ENCODE measurements at regions not wholly inside any gene's neighbourhood (a gene's known extent, or its start where the extent isn't known, plus 50 kb on each side); places are given as distances from the start of the nearest gene placed in this dataset.

DNA sequence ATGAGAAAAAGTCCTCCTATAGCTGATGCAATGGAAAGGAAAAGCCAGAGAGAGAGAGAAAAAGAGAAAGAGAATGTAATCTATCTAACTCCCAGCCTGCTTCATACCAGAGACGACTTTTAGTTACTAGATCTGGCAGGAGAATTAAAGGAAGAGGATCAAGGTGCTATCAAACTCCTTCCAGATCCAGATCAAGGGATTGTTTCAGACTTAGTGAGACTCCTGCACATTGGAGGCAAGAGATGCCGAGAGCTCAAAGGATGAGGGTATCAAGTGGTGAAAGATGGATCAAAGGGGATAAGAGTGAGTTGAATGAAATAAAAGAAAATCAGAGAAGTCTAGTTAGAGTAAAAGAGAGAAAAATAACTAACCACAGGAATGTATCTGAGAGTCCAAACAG lies 478.6 kb downstream of the KIF4B start (continued):
- TF ChIP-seq, protein P1, sequence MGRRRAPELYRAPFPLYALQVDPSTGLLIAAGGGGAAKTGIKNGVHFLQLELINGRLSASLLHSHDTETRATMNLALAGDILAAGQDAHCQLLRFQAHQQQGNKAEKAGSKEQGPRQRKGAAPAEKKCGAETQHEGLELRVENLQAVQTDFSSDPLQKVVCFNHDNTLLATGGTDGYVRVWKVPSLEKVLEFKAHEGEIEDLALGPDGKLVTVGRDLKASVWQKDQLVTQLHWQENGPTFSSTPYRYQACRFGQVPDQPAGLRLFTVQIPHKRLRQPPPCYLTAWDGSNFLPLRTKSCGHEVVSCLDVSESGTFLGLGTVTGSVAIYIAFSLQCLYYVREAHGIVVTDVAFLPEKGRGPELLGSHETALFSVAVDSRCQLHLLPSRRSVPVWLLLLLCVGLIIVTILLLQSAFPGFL (CRISPR knock-in tag; IDR thresholded peaks at IDR 0.05; ENCODE audit: borderline replicate concordance) = no peak
- TF ChIP-seq CREB1 (CRISPR knock-in tag; IDR thresholded peaks at IDR 0.05) = no peak

DNA sequence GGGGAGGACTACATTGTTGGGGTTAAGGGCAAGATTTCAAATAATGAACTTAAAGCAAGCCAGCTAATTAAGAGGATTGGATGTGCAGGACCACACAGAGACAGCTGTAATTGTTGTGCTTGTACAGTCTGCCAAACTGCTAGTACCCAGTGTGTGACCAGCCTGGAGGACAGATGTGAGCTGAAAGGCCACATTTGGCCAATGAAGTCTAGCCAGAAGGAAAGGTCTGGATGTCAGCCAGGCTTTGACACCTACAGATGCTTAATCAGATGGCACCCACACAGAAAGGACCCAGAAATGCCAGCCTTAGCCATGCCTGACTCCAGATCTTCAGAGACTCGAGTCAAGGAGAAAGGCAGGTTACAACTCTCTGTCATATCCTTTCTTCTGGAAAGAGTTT lies 491.1 kb downstream of the KIF4B start:
- CTCF ChIA-PET = no interaction called here

DNA sequence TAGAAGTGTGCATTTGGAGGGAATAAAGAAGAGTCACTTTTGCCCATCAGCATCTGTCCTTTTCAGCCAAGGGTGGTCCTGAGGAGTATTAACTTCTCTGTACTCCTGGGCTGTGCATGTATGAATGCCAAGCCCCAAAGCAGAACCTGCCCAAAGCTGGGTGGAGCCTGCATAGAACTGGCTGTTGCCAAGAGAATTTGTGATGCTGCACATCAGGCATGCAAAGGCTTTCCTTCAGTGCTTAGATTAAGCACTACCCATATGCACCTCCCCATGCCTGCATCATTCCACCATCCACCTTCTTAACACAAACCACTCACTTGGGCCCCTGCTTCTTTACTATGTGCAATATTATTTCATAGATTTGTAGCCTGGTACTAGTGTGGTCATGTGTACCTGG lies 493.8 kb downstream of the KIF4B start:
- Mint-ChIP-seq H3K27ac (no peak overlapping the region), H3K4me1 (peaks cover 17% of the 10 kb centered on the region), H3K4me3 (no peak overlapping the region), H3K36me3 (no peaks in the 10 kb centered on the region), H3K27me3 (ENCODE audit: low read depth) (peaks cover 2% of the 10 kb centered on the region; the same call in 1 of the 2 replicates), H3K9me3 (no peaks in the 10 kb centered on the region)
- ATAC-seq (no peak), DNase-seq (ENCODE audit: low spot score) (no peak)
- CTCF ChIA-PET = no interaction called here
- POLR2A ChIA-PET = no interaction called here
- TF ChIP-seq, protein P2, sequence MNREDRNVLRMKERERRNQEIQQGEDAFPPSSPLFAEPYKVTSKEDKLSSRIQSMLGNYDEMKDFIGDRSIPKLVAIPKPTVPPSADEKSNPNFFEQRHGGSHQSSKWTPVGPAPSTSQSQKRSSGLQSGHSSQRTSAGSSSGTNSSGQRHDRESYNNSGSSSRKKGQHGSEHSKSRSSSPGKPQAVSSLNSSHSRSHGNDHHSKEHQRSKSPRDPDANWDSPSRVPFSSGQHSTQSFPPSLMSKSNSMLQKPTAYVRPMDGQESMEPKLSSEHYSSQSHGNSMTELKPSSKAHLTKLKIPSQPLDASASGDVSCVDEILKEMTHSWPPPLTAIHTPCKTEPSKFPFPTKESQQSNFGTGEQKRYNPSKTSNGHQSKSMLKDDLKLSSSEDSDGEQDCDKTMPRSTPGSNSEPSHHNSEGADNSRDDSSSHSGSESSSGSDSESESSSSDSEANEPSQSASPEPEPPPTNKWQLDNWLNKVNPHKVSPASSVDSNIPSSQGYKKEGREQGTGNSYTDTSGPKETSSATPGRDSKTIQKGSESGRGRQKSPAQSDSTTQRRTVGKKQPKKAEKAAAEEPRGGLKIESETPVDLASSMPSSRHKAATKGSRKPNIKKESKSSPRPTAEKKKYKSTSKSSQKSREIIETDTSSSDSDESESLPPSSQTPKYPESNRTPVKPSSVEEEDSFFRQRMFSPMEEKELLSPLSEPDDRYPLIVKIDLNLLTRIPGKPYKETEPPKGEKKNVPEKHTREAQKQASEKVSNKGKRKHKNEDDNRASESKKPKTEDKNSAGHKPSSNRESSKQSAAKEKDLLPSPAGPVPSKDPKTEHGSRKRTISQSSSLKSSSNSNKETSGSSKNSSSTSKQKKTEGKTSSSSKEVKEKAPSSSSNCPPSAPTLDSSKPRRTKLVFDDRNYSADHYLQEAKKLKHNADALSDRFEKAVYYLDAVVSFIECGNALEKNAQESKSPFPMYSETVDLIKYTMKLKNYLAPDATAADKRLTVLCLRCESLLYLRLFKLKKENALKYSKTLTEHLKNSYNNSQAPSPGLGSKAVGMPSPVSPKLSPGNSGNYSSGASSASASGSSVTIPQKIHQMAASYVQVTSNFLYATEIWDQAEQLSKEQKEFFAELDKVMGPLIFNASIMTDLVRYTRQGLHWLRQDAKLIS (CRISPR knock-in tag; IDR thresholded peaks at IDR 0.05; ENCODE audit: borderline replicate concordance) = no peak
- no peak for TF ChIP-seq CREB1 (CRISPR knock-in tag; IDR thresholded peaks at IDR 0.05)
- TF ChIP-seq ZBTB21 (CRISPR knock-in tag; IDR thresholded peaks at IDR 0.05; ENCODE audit: borderline replicate concordance) = no peak
- TF ChIP-seq ESRRA (CRISPR knock-in tag; IDR thresholded peaks at IDR 0.05; ENCODE audit: borderline replicate concordance) = no peak
- TF ChIP-seq IRF2 (CRISPR knock-in tag; IDR thresholded peaks at IDR 0.05; ENCODE audit: borderline replicate concordance, low read depth) = no peak
- no peak for TF ChIP-seq TEAD4 (CRISPR knock-in tag; IDR thresholded peaks at IDR 0.05)
- TF ChIP-seq, protein P3, sequence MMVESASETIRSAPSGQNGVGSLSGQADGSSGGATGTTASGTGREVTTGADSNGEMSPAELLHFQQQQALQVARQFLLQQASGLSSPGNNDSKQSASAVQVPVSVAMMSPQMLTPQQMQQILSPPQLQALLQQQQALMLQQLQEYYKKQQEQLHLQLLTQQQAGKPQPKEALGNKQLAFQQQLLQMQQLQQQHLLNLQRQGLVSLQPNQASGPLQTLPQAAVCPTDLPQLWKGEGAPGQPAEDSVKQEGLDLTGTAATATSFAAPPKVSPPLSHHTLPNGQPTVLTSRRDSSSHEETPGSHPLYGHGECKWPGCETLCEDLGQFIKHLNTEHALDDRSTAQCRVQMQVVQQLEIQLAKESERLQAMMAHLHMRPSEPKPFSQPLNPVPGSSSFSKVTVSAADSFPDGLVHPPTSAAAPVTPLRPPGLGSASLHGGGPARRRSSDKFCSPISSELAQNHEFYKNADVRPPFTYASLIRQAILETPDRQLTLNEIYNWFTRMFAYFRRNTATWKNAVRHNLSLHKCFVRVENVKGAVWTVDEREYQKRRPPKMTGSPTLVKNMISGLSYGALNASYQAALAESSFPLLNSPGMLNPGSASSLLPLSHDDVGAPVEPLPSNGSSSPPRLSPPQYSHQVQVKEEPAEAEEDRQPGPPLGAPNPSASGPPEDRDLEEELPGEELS (CRISPR knock-in tag; IDR thresholded peaks at IDR 0.05) = no peak

More for the DNA sequence above, 491.1 kb downstream of the KIF4B start:
- POLR2A ChIA-PET = no interaction called here
- Mint-ChIP-seq H3K27me3 (ENCODE audit: low read depth) (peaks cover 2% of the 10 kb centered on the region; the same call in 1 of the 2 replicates), H3K27ac (no peak overlapping the region), H3K36me3 (no peaks in the 10 kb centered on the region), H3K4me3 (no peak overlapping the region), H3K9me3 (peaks cover 7% of the 10 kb centered on the region), H3K4me1 (no peaks in the 10 kb centered on the region)
- no peak for ATAC-seq
- no peak for DNase-seq (ENCODE audit: low spot score)
- TF ChIP-seq CBFB (CRISPR knock-in tag; IDR thresholded peaks at IDR 0.05; ENCODE audit: low read depth) (no peak), ZNF219 (CRISPR knock-in tag; IDR thresholded peaks at IDR 0.05; ENCODE audit: borderline replicate concordance) (no peak)
- TF ChIP-seq, protein P4, sequence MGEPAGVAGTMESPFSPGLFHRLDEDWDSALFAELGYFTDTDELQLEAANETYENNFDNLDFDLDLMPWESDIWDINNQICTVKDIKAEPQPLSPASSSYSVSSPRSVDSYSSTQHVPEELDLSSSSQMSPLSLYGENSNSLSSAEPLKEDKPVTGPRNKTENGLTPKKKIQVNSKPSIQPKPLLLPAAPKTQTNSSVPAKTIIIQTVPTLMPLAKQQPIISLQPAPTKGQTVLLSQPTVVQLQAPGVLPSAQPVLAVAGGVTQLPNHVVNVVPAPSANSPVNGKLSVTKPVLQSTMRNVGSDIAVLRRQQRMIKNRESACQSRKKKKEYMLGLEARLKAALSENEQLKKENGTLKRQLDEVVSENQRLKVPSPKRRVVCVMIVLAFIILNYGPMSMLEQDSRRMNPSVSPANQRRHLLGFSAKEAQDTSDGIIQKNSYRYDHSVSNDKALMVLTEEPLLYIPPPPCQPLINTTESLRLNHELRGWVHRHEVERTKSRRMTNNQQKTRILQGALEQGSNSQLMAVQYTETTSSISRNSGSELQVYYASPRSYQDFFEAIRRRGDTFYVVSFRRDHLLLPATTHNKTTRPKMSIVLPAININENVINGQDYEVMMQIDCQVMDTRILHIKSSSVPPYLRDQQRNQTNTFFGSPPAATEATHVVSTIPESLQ (CRISPR knock-in tag; IDR thresholded peaks at IDR 0.05) = no peak
- TF ChIP-seq, protein P5, sequence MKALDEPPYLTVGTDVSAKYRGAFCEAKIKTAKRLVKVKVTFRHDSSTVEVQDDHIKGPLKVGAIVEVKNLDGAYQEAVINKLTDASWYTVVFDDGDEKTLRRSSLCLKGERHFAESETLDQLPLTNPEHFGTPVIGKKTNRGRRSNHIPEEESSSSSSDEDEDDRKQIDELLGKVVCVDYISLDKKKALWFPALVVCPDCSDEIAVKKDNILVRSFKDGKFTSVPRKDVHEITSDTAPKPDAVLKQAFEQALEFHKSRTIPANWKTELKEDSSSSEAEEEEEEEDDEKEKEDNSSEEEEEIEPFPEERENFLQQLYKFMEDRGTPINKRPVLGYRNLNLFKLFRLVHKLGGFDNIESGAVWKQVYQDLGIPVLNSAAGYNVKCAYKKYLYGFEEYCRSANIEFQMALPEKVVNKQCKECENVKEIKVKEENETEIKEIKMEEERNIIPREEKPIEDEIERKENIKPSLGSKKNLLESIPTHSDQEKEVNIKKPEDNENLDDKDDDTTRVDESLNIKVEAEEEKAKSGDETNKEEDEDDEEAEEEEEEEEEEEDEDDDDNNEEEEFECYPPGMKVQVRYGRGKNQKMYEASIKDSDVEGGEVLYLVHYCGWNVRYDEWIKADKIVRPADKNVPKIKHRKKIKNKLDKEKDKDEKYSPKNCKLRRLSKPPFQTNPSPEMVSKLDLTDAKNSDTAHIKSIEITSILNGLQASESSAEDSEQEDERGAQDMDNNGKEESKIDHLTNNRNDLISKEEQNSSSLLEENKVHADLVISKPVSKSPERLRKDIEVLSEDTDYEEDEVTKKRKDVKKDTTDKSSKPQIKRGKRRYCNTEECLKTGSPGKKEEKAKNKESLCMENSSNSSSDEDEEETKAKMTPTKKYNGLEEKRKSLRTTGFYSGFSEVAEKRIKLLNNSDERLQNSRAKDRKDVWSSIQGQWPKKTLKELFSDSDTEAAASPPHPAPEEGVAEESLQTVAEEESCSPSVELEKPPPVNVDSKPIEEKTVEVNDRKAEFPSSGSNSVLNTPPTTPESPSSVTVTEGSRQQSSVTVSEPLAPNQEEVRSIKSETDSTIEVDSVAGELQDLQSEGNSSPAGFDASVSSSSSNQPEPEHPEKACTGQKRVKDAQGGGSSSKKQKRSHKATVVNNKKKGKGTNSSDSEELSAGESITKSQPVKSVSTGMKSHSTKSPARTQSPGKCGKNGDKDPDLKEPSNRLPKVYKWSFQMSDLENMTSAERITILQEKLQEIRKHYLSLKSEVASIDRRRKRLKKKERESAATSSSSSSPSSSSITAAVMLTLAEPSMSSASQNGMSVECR (CRISPR knock-in tag; IDR thresholded peaks at IDR 0.05; ENCODE audit: borderline replicate concordance) = no peak
- TF ChIP-seq, protein P6, sequence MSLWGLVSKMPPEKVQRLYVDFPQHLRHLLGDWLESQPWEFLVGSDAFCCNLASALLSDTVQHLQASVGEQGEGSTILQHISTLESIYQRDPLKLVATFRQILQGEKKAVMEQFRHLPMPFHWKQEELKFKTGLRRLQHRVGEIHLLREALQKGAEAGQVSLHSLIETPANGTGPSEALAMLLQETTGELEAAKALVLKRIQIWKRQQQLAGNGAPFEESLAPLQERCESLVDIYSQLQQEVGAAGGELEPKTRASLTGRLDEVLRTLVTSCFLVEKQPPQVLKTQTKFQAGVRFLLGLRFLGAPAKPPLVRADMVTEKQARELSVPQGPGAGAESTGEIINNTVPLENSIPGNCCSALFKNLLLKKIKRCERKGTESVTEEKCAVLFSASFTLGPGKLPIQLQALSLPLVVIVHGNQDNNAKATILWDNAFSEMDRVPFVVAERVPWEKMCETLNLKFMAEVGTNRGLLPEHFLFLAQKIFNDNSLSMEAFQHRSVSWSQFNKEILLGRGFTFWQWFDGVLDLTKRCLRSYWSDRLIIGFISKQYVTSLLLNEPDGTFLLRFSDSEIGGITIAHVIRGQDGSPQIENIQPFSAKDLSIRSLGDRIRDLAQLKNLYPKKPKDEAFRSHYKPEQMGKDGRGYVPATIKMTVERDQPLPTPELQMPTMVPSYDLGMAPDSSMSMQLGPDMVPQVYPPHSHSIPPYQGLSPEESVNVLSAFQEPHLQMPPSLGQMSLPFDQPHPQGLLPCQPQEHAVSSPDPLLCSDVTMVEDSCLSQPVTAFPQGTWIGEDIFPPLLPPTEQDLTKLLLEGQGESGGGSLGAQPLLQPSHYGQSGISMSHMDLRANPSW (CRISPR knock-in tag; conservative IDR thresholded peaks at IDR 0.05; ENCODE audit: low read depth) = no peak
